ENCODE measurements at regions not wholly inside any gene's neighbourhood (a gene's known extent, or its start where the extent isn't known, plus 50 kb on each side); places are given as distances from the start of the nearest gene placed in this dataset.

DNA sequence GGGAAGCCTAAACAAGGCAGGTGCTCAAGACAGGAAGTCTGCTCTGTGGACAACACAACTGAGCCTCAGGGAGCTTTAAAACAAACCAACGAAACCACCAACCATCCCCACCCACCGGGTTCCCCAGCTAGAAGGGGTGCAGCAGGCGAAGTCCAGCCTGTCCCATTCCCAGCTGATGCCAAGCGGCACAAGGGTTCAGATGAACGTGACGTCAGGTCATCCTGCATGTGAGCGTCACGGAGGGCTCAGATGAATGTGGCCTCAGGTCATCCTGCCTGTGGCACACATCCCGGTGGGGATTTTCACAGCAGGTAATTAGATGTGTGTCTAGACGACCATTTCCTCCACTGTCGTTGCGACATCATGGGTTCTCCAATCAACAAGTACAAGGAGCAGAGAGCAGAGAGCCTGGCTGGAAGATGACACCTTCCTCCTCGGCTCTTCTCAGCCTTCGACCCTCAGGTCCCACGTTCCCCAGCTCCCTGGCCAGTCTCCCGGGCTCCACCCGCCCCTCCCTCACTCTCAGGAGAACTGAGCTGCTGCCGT is 246.5 kb downstream of the FOXL1 start:
- TF ChIP-seq SUZ12 (IDR thresholded peaks at IDR 0.05; ENCODE audit: extremely low read depth, insufficient read depth, insufficient read length), result no peak
- no peak overlapping the region for H3K9ac ChIP-seq (ENCODE audit: insufficient read length, low read depth)
- peaks cover 7% of the 10 kb centered on the region for H3K4me1 ChIP-seq (ENCODE audit: insufficient read depth, insufficient read length)
- H3K36me3 ChIP-seq (ENCODE audit: insufficient read depth, insufficient read length, low read length), result no peaks in the 10 kb centered on the region
- H3K27me3 ChIP-seq (ENCODE audit: insufficient read depth, insufficient read length), result peaks cover 57% of the 10 kb centered on the region
- H3K4me3 ChIP-seq (ENCODE audit: insufficient read length, low read depth), result no peak overlapping the region
- H3K9me3 ChIP-seq (ENCODE audit: insufficient read depth, low read length), result no peaks in the 10 kb centered on the region
- DNase-seq (ENCODE audit: low read depth, low spot score), result no peak

DNA sequence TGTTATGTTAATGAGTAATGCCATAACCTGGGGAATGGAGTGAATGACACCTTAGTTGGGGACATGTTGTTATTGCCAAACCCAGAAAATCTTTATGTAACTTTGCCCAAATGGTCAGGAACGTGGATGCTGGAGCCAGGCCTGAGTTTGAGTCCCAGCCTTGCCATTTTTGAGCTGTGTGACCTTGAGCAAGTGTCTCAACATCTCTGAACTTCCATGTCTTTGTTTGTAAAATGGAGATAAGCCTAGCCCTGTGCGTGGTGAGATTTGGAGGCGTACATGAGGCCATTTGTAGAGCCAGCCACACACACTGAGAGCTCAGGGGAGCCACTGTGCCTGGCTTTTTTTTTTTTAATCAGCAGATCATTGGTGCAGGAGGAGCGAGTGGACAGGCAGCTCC is 247.3 kb downstream of the FOXL1 start:
- H3K36me3 ChIP-seq (ENCODE audit: insufficient read depth, insufficient read length, low read length), result no peaks in the 10 kb centered on the region
- TF ChIP-seq ZNF274 (IDR thresholded peaks at IDR 0.05; ENCODE audit: low read depth, low read length) (no peak), YY1 (IDR thresholded peaks at IDR 0.05; ENCODE audit: insufficient read depth, insufficient read length) (no peak), SUZ12 (IDR thresholded peaks at IDR 0.05; ENCODE audit: extremely low read depth, insufficient read depth, insufficient read length) (no peak)
- no peaks in the 10 kb centered on the region for H3K9me3 ChIP-seq (ENCODE audit: insufficient read depth, low read length)
- DNase-seq (ENCODE audit: low read depth, low spot score), result no peak
- H3K4me3 ChIP-seq (ENCODE audit: insufficient read length, low read depth), result no peak overlapping the region
- H3K9ac ChIP-seq (ENCODE audit: insufficient read length, low read depth), result no peak overlapping the region
- H3K4me1 ChIP-seq (ENCODE audit: insufficient read depth, insufficient read length), result peaks cover 7% of the 10 kb centered on the region
- peaks cover 60% of the 10 kb centered on the region for H3K27me3 ChIP-seq (ENCODE audit: insufficient read depth, insufficient read length)

DNA sequence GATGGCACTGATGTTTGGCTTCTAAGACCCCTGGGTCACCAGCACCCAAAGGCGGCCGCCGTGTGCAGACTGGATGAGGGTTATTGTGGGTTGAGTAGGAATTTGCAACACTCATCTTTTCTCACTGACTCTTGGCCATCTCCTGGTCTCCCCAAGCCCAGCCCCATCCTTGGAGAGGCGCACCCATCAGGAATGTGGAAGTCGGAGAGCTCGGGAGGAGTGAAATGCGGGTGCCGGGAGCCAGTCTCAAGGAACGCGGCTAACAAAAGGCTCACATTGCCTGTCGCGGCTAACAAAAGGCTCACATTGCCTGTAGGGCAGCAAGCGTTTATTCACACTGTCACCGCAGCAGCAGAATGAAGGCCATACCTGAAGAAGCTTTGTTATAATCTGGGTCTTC is 248.6 kb downstream of the FOXL1 start:
- Histone ChIP-seq H3K4me1 (ENCODE audit: insufficient read depth, insufficient read length) (peaks cover 7% of the 10 kb centered on the region), H3K4me3 (ENCODE audit: insufficient read length, low read depth) (no peak overlapping the region), H3K36me3 (ENCODE audit: insufficient read depth, insufficient read length, low read length) (no peaks in the 10 kb centered on the region), H3K9ac (ENCODE audit: insufficient read length, low read depth) (peak overlapping the region; percentile 13), H3K9me3 (ENCODE audit: insufficient read depth, low read length) (no peaks in the 10 kb centered on the region), H3K27me3 (ENCODE audit: insufficient read depth, insufficient read length) (peaks cover 54% of the 10 kb centered on the region)
- TF ChIP-seq ZNF274 (IDR thresholded peaks at IDR 0.05; ENCODE audit: low read depth, low read length) (no peak), YY1 (IDR thresholded peaks at IDR 0.05; ENCODE audit: insufficient read depth, insufficient read length) (no peak)
- peak; percentile 74 for DNase-seq (ENCODE audit: low read depth, low spot score)

DNA sequence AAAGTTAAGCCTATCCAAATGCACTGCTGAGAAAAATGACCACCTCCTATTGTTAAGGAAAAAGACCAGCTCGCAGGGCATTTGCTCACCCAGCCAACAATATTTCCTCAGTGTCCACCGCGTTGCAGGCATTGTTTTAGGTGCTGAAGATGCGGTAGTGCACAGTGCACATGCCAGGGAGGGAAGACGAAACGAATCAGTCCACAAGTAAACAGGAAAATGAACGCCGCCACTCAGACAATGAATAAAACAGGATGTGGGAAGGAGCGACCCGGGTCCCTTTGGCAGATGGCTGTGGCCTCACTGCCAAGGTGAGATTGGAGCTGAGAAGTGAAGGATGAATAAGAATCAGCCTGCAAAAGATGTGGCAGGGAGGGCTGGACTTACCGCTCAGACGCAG is 249.2 kb downstream of the FOXL1 start:
- Histone ChIP-seq H3K9ac (ENCODE audit: insufficient read length, low read depth) (no peak overlapping the region), H3K4me3 (ENCODE audit: insufficient read length, low read depth) (no peak overlapping the region), H3K36me3 (ENCODE audit: insufficient read depth, insufficient read length, low read length) (no peaks in the 10 kb centered on the region), H3K4me1 (ENCODE audit: insufficient read depth, insufficient read length) (peaks cover 7% of the 10 kb centered on the region), H3K27me3 (ENCODE audit: insufficient read depth, insufficient read length) (peaks cover 51% of the 10 kb centered on the region), H3K9me3 (ENCODE audit: insufficient read depth, low read length) (no peaks in the 10 kb centered on the region)
- TF ChIP-seq YY1 (IDR thresholded peaks at IDR 0.05; ENCODE audit: insufficient read depth, insufficient read length), result no peak
- TF ChIP-seq ZNF274 (IDR thresholded peaks at IDR 0.05; ENCODE audit: low read depth, low read length), result no peak
- no peak for TF ChIP-seq SUZ12 (IDR thresholded peaks at IDR 0.05; ENCODE audit: extremely low read depth, insufficient read depth, insufficient read length)
- DNase-seq (ENCODE audit: low read depth, low spot score), result no peak

DNA sequence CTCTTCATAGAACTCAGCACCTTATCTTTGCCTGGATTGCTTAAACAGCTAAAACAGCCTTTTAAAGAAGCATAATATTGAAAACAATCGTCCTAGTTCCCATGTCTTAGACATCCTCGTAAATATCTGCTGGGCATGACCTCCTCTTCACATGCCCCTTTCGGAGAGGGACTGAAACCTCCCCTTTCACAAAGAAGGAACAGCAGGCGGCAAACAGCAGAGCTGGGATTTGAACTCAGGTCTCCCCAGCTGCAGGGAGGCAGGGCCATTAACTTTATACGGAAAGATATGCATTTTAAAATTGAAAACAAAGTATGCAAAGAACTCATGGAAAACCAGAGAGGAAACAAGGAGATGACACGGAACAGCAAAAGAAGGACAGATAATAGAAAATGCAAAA is 249.9 kb downstream of the FOXL1 start:
- DNase-seq (ENCODE audit: low read depth, low spot score), result no peak
- no peak overlapping the region for H3K4me3 ChIP-seq (ENCODE audit: insufficient read length, low read depth)
- H3K27me3 ChIP-seq (ENCODE audit: insufficient read depth, insufficient read length), result peaks cover 49% of the 10 kb centered on the region

DNA sequence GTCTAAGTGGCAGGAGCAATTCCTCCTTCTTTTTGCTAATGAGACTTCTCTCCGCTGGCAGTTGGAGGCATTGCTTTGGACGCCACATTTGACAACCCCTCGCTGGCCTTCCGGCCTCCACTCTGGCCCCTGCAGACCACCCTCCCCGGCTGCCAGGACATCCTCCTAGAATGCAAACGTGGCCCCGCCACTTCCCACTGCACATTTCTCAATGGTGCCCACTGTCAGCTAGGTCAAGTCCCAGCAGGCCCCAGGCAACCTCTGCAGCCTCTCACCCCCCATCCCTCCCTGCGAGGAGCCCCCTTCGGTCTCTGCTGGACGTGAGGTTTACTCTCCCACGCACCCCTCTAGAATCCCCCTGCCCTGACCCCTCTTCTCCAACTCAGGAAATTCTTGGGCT is 250.3 kb downstream of the FOXL1 start:
- no peaks in the 10 kb centered on the region for H3K36me3 ChIP-seq (ENCODE audit: insufficient read depth, insufficient read length, low read length)
- DNase-seq (ENCODE audit: low read depth, low spot score), result no peak
- no peak overlapping the region for H3K4me3 ChIP-seq (ENCODE audit: insufficient read length, low read depth)
- H3K4me1 ChIP-seq (ENCODE audit: insufficient read depth, insufficient read length), result peaks cover 7% of the 10 kb centered on the region
- H3K27me3 ChIP-seq (ENCODE audit: insufficient read depth, insufficient read length), result peaks cover 51% of the 10 kb centered on the region
- TF ChIP-seq SUZ12 (IDR thresholded peaks at IDR 0.05; ENCODE audit: extremely low read depth, insufficient read depth, insufficient read length), result no peak
- no peak for TF ChIP-seq ZNF274 (IDR thresholded peaks at IDR 0.05; ENCODE audit: low read depth, low read length)
- no peak for TF ChIP-seq YY1 (IDR thresholded peaks at IDR 0.05; ENCODE audit: insufficient read depth, insufficient read length)
- H3K9ac ChIP-seq (ENCODE audit: insufficient read length, low read depth), result no peak overlapping the region
- H3K9me3 ChIP-seq (ENCODE audit: insufficient read depth, low read length), result no peaks in the 10 kb centered on the region

More for the DNA sequence above, 249.9 kb downstream of the FOXL1 start:
- peaks cover 7% of the 10 kb centered on the region for H3K4me1 ChIP-seq (ENCODE audit: insufficient read depth, insufficient read length)
- H3K9me3 ChIP-seq (ENCODE audit: insufficient read depth, low read length), result no peaks in the 10 kb centered on the region
- no peaks in the 10 kb centered on the region for H3K36me3 ChIP-seq (ENCODE audit: insufficient read depth, insufficient read length, low read length)
- TF ChIP-seq SUZ12 (IDR thresholded peaks at IDR 0.05; ENCODE audit: extremely low read depth, insufficient read depth, insufficient read length) (no peak), ZNF274 (IDR thresholded peaks at IDR 0.05; ENCODE audit: low read depth, low read length) (no peak), YY1 (IDR thresholded peaks at IDR 0.05; ENCODE audit: insufficient read depth, insufficient read length) (no peak)
- H3K9ac ChIP-seq (ENCODE audit: insufficient read length, low read depth), result no peak overlapping the region

GRCh38 chr16:86831366-86831765 is 253.0 kb downstream of the FOXL1 start:
- H3K9me3 ChIP-seq (ENCODE audit: insufficient read depth, low read length), result no peaks in the 10 kb centered on the region
- no peaks in the 10 kb centered on the region for H3K36me3 ChIP-seq (ENCODE audit: insufficient read depth, insufficient read length, low read length)
- H3K9ac ChIP-seq (ENCODE audit: insufficient read length, low read depth), result no peak overlapping the region
- TF ChIP-seq SUZ12 (IDR thresholded peaks at IDR 0.05; ENCODE audit: extremely low read depth, insufficient read depth, insufficient read length) (no peak), ZNF274 (IDR thresholded peaks at IDR 0.05; ENCODE audit: low read depth, low read length) (no peak), YY1 (IDR thresholded peaks at IDR 0.05; ENCODE audit: insufficient read depth, insufficient read length) (no peak)
- DNase-seq (ENCODE audit: low read depth, low spot score), result no peak
- peaks cover 47% of the 10 kb centered on the region for H3K27me3 ChIP-seq (ENCODE audit: insufficient read depth, insufficient read length)
- no peak overlapping the region for H3K4me3 ChIP-seq (ENCODE audit: insufficient read length, low read depth)
- peaks cover 9% of the 10 kb centered on the region for H3K4me1 ChIP-seq (ENCODE audit: insufficient read depth, insufficient read length)

GRCh38 chr16:86833136-86833535 is 254.8 kb downstream of the FOXL1 start:
- no peak overlapping the region for H3K9ac ChIP-seq (ENCODE audit: insufficient read length, low read depth)
- H3K27me3 ChIP-seq (ENCODE audit: insufficient read depth, insufficient read length), result peaks cover 34% of the 10 kb centered on the region
- H3K4me3 ChIP-seq (ENCODE audit: insufficient read length, low read depth), result no peak overlapping the region
- no peaks in the 10 kb centered on the region for H3K9me3 ChIP-seq (ENCODE audit: insufficient read depth, low read length)
- H3K4me1 ChIP-seq (ENCODE audit: insufficient read depth, insufficient read length), result peaks cover 2% of the 10 kb centered on the region
- H3K36me3 ChIP-seq (ENCODE audit: insufficient read depth, insufficient read length, low read length), result no peaks in the 10 kb centered on the region
- TF ChIP-seq ZNF274 (IDR thresholded peaks at IDR 0.05; ENCODE audit: low read depth, low read length) (no peak), YY1 (IDR thresholded peaks at IDR 0.05; ENCODE audit: insufficient read depth, insufficient read length) (no peak), SUZ12 (IDR thresholded peaks at IDR 0.05; ENCODE audit: extremely low read depth, insufficient read depth, insufficient read length) (no peak)
- DNase-seq (ENCODE audit: low read depth, low spot score), result no peak
